HT1080 (cell line): ENCODE measurements at regions not wholly inside any gene's neighbourhood (a gene's known extent, or its start where the extent isn't known, plus 50 kb on each side); places are given as distances from the start of the nearest gene placed in this dataset.
"Not testable (repeated sequence)": the region's sequence is repeated elsewhere in the genome, so short reads cannot be mapped to it uniquely, and the experiment has no call there.

Experiments used
- DNase-seq: peaks from one replicate; pipeline ENCODE4 v3.0.0-alpha.2; 2015; ENCODE audit warnings: low read depth

- no peak for DNase-seq
Observed at GRCh38 chr6:163712566-163712961, 298.0 kb downstream of the QKI start.

GRCh38 chr6:163711615-163712565, 297.4 kb downstream of the QKI start:
- no peak for DNase-seq

GRCh38 chr6:163710532-163711470, 296.3 kb downstream of the QKI start:
- DNase-seq, result no peak

- DNase-seq, result no peak
Observed at GRCh38 chr6:163709693-163710092, 295.2 kb downstream of the QKI start.

- no peak for DNase-seq
Observed at GRCh38 chr6:163709255-163709654, 294.7 kb downstream of the QKI start.

- DNase-seq, result no peak
Observed at GRCh38 chr6:163708466-163708865, 293.9 kb downstream of the QKI start.

DNA sequence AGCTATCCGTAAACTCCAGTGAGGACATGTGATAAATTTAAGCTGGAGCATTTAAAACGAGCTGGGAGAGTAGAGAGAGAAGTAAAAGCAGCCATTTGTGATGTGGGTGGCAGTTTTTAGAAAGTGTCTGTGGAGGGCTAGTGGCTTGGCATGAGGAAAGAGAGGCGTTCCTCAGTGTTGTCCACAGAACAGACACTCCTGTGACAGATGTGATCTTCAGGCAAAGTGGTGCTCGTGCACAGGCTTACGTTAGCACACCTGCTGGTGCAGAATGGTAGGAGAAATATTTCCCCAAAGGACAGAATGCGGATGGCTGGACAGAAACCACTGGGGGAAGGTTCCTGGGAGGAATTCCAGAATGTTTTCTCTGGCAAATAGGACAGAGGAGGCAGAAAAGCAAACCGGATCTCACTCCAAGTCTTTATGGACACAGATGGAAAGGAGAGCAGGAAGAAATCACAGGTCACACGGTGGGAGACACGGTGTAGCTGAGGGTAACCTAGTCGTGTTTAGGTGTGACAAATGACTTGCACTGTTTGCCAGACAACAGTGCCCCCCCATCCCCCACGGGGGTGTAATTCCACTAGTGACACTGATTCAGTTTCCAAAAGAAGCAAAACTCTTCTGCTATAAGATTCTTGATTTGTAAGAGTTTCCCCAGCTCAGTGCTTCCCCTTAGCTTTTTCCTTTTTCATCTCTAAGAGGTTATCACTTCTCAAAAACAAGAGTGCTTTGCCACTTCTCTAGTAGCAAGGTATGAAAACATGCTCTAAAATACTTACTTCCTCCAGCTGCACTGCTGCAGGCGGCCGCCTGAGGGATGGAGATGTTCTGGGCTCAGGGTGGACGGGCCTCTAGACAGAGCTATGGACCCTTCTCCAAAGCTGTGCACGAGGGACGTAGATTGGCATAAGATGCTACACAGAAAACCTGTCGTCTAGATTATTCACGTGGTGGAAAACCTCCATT, 293.2 kb downstream of the QKI start:
- DNase-seq, result no peak

- no peak for DNase-seq
Observed at GRCh38 chr6:163706500-163707087, 292.1 kb downstream of the QKI start.

DNA sequence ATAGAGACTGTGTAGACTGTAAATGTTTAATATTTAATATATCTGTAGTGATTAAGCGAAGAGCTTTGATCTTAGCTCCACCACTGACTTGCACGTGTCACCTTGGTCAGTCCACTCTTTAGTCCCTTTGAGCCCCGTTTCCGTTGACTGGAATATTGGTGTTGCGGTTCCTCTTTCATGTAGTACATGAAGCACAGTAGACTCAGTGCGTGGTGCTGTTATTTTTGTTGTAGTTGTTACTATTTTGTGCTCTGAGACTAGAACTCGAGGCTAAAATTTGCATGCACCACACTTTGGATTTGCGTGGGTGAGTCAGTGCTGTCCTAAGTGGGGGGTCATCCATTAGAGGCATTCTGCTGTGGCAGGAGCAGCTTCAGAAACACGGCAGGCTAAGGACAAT, 291.4 kb downstream of the QKI start:
- no peak for DNase-seq

DNA sequence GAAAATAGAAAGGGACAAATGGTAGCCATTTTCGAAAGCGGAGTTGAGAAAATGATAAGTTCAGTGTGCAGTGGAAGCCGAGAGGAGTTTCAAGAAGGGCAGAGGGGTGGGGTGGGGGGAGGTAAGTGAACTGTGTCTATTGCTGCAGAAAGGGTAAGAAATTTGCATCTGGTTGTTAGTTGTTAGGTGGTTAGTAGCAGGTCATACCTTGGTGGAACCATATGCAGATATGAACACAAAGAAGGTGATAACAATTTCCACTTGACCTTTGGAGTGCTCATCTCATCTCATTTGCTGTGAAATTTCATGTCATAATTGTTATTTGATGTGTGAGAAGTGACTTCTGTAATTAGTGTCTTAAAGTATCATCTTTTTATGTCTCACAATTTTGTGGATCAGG, 288.2 kb downstream of the QKI start:
- DNase-seq, result no peak

DNA sequence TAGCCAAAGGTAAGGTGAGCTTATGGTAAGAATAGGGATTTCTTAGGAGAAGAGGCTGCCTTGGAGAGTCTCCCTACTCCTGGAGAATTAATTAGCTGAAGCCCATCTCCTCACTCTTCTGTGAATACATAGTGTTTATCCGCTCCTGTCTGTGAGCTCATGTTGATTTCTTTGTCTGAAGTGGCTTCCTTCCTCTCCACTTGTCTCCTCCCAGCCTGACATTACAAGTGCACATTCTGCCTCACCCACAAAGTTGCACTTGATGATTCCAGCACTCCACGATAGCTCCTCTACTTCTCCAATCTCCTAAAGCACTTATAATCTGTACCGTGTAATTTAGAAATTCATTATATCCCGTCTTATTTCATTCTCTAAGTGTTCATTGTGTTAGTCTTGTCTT, 287.2 kb downstream of the QKI start:
- DNase-seq, result no peak

DNA sequence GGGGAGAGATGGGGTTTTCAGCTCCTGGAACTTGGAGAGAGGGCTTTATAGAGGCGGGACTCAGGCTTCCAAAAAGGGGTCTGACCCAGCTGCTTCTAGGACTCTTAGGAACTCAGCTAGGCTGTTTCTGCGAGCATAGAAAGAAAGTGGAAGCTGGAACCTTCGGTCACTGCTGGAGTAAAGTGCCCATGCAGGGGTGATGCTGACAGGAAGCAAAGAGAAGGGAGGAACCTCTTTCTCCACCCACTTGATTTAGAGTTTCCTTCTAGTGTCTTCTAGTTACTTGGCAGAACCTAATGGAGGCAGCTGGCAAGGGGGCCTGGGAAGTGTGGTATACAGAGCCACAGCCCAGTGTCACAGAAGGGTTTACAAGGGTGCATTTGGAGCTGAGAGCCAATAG, 283.6 kb downstream of the QKI start:
- no peak for DNase-seq

- not testable (repeated sequence) for DNase-seq
Observed at GRCh38 chr6:163696311-163696710, 281.8 kb downstream of the QKI start.

GRCh38 chr6:163695414-163695864, 280.9 kb downstream of the QKI start:
- DNase-seq, result no peak

GRCh38 chr6:163694988-163695398, 280.5 kb downstream of the QKI start:
- no peak for DNase-seq

DNA sequence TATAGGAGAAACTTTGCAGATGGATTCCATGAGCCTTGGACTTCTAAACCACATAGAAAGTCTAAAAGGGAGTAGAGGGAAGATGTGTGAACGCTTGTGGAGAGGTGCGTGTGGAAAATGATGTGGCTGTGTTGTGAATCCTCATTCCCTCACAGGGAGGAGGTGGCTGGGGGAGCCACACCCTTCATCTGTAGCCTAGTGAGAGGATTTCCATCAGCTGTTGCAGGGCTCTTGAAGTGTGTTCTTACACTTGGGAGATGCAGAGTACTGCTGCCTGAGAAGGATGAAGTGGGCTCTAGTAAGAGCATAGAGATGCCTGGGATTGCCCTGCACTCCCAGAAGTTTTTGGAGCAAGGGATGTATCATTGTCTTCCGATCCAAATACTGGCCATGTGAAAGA, 279.6 kb downstream of the QKI start:
- DNase-seq, result no peak

- no peak for DNase-seq
Observed at GRCh38 chr6:163691049-163691448, 276.5 kb downstream of the QKI start.

DNA sequence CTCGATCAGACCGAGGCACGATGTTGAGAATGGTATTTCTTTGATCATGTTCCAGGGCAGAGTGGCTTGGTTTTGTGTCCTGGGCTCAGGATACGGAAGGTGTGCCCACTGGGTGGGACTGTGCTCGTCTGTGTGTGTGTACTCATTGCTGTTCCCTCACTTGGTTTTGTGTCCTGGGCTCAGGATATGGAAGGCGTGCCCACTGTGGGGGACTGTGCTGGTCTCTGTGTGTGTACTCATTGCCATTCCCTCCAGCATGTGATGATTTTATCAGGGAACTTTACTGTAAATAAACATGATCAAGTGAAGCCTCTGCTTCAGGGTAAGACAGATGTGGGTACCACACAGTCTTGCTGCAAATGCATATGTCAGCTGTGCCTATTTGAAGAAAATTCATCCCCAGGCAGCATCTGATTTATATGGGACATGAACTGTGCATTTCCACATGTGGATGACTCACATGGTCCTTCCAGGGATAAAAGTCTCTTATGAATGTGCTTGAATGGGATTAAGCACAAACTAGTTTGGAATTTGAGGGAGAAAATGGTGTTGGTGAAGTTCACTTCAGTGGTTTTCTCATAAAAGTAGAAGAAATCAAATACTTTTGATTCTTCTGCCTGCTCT, 274.3 kb downstream of the QKI start:
- DNase-seq, result no peak

DNA sequence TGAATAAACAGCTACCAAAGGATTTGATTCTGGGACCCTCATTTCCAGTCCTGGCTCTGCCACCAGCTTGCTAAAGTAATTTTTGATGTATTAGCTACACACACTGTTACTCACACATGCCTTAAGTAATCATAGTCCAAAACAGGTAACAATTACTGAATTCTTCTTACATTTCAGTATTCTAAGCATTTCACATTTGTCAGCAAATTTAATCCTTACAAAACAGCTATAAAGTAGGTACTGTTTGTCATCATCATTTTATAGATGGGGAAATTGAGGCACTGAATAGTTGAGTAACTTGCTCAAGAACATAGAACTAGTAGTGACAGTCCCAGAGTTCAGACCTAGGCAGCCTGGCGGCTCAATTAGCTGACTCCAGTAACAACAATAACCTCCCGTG, 272.6 kb downstream of the QKI start:
- no peak for DNase-seq

- no peak for DNase-seq
Observed at GRCh38 chr6:163686301-163686700, 271.8 kb downstream of the QKI start.
